ENCODE measurements at regions not wholly inside any gene's neighbourhood (a gene's known extent, or its start where the extent isn't known, plus 50 kb on each side); places are given as distances from the start of the nearest gene placed in this dataset.

DNA sequence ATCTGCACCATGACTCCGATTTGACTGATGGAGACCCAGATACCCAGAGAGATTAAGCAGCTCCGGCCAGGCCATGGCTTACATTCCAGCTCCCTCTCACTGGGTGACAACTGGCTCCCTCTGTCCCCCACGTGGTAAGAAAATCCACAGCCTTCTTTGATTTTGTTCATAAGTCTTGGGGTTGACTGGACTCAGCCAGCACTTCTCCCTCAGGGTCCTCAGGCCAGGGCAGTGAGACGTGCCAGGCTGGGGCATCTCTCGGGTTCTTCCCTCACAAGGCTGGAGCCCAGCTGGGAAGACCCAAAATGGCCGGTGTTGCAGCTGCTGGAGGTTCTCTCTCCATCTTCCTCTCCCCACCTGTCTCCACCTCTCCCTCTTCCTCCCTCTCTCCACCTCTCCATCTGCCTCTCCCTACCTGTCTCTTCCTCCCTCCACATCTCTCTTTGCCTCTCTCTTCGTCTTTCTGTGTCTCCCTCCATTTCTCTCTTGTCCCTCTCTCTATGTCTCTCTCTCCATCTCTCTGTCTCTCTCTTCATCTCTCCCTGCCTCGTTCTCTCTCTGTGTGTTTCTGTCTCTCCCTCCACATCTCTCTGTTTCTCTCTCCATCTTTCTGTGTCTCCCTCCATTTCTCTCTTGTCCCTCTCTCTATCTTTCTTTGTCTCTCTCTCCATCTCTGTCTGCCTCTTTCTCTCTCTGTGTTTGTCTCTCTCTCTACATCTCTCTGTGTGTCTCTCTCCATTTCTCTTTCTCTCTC, 105.3 kb downstream of the FOXL1 start:
- TF ChIP-seq EZH2 (IDR thresholded peaks at IDR 0.05; ENCODE audit: borderline replicate concordance): no peak
- TF ChIP-seq, protein P1, sequence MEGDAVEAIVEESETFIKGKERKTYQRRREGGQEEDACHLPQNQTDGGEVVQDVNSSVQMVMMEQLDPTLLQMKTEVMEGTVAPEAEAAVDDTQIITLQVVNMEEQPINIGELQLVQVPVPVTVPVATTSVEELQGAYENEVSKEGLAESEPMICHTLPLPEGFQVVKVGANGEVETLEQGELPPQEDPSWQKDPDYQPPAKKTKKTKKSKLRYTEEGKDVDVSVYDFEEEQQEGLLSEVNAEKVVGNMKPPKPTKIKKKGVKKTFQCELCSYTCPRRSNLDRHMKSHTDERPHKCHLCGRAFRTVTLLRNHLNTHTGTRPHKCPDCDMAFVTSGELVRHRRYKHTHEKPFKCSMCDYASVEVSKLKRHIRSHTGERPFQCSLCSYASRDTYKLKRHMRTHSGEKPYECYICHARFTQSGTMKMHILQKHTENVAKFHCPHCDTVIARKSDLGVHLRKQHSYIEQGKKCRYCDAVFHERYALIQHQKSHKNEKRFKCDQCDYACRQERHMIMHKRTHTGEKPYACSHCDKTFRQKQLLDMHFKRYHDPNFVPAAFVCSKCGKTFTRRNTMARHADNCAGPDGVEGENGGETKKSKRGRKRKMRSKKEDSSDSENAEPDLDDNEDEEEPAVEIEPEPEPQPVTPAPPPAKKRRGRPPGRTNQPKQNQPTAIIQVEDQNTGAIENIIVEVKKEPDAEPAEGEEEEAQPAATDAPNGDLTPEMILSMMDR (IDR thresholded peaks at IDR 0.05; ENCODE audit: poor library complexity): no peak

All from hepatocyte (in vitro differentiated cells).